Liver (tissue), 8 donors: ENCODE measurements at regions not wholly inside any gene's neighbourhood (a gene's known extent, or its start where the extent isn't known, plus 50 kb on each side); places are given as distances from the start of the nearest gene placed in this dataset.

Source experiments
- DNase-seq: peaks from one replicate; pipeline ENCODE4 v3.0.0-alpha.2; 2017; ENCODE audit warnings: low spot score
- H3K27ac ChIP-seq, 2 donors: one replicate each; pipeline ENCODE4 v1.7.0; 2013; ENCODE audit warnings: inconsistent platforms in 2 of 2, low read length in 2 of 2, control low read depth in 1 of 2, low read depth in 1 of 2, mild to moderate bottlenecking in 1 of 2
- H3K27me3 ChIP-seq, 4 donors: one replicate each; pipeline versions ENCODE4 v1.6.1 to v1.7.0; 2013; ENCODE audit warnings: low read length in 3 of 4, inconsistent platforms in 1 of 4, mild to moderate bottlenecking in 1 of 4, moderate library complexity in 1 of 4; ENCODE audit not compliant: control insufficient read depth in 4 of 4, insufficient read depth in 4 of 4
- H3K36me3 ChIP-seq, 4 donors: one replicate each; pipeline versions ENCODE4 v1.6.1 to v1.7.0; 2013; ENCODE audit warnings: low read length in 3 of 4, mild to moderate bottlenecking in 3 of 4, low read depth in 1 of 4, moderate library complexity in 1 of 4; ENCODE audit not compliant: control insufficient read depth in 4 of 4, insufficient read depth in 3 of 4
- H3K4me1 ChIP-seq, 4 donors: one replicate each; pipeline versions ENCODE4 v1.6.1 to v1.7.0; 2013; ENCODE audit warnings: low read length in 3 of 4, mild to moderate bottlenecking in 3 of 4, moderate library complexity in 1 of 4; ENCODE audit not compliant: control insufficient read depth in 4 of 4, insufficient read depth in 4 of 4
- H3K4me3 ChIP-seq, 3 donors: one replicate each; pipeline versions ENCODE4 v1.6.1 to v1.7.0; 2013; ENCODE audit warnings: low read length in 3 of 3, control low read depth in 1 of 3, low read depth in 1 of 3, mild to moderate bottlenecking in 1 of 3
- H3K9ac ChIP-seq, 2 donors: one replicate each; pipeline ENCODE4 v1.7.0; 2013; ENCODE audit warnings: low read length in 2 of 2, mild to moderate bottlenecking in 2 of 2, moderate library complexity in 2 of 2, control low read depth in 1 of 2, low read depth in 1 of 2
- H3K9me3 ChIP-seq, 4 donors: one replicate each; pipeline versions ENCODE4 v1.6.1 to v1.7.0; 2013; ENCODE audit warnings: low read length in 3 of 4; ENCODE audit not compliant: control insufficient read depth in 4 of 4
- EGR1 ChIP-seq, 2 donors: IDR thresholded peaks; 2 replicates each; pipeline ENCODE4 v1.6.1; 2016 to 2018; ENCODE audit warnings: antibody characterized with exemption in 2 of 2, low read depth in 2 of 2
- FOXA1 ChIP-seq: IDR thresholded peaks from 2 replicates; pipeline ENCODE4 v1.6.1; 2016; ENCODE audit warnings: antibody characterized with exemption
- FOXA2 ChIP-seq: IDR thresholded peaks from 2 replicates; pipeline ENCODE4 v1.6.1; 2016; ENCODE audit warnings: antibody characterized with exemption
- GABPA ChIP-seq, 2 donors: IDR thresholded peaks in 1 of 2; conservative IDR thresholded peaks in 1 of 2; 2 replicates each; pipeline ENCODE4 v1.6.1; 2016; ENCODE audit warnings: antibody characterized with exemption in 2 of 2, mild to moderate bottlenecking in 1 of 2, moderate library complexity in 1 of 2
- HNF4G ChIP-seq: IDR thresholded peaks from 2 replicates; pipeline ENCODE4 v1.6.1; 2016; ENCODE audit warnings: antibody characterized with exemption
- JUND ChIP-seq, 2 donors: IDR thresholded peaks; 2 replicates each; pipeline ENCODE4 v1.6.1; 2016; ENCODE audit warnings: antibody characterized with exemption in 2 of 2
- NR2F2 ChIP-seq: IDR thresholded peaks from 2 replicates; pipeline ENCODE4 v1.6.1; 2016; ENCODE audit warnings: antibody characterized with exemption
- RAD21 ChIP-seq, 2 donors: IDR thresholded peaks; 2 replicates each; pipeline ENCODE4 v1.6.1; 2016; ENCODE audit warnings: antibody characterized with exemption in 2 of 2, mild to moderate bottlenecking in 2 of 2
- REST ChIP-seq: IDR thresholded peaks from 2 replicates; pipeline ENCODE4 v1.6.1; 2016; ENCODE audit warnings: antibody characterized with exemption, mild to moderate bottlenecking
- RXRA ChIP-seq, 2 donors: IDR thresholded peaks; 2 replicates each; pipeline ENCODE4 v1.6.1; 2017 to 2018; ENCODE audit warnings: antibody characterized with exemption in 2 of 2, mild to moderate bottlenecking in 1 of 2
- SP1 ChIP-seq: IDR thresholded peaks from 2 replicates; pipeline ENCODE4 v1.6.1; 2018; ENCODE audit warnings: antibody characterized with exemption, mild to moderate bottlenecking
- TAF1 ChIP-seq: conservative IDR thresholded peaks from 2 replicates; pipeline ENCODE4 v1.6.1; 2016; ENCODE audit warnings: antibody characterized with exemption, mild to moderate bottlenecking
- YY1 ChIP-seq: IDR thresholded peaks from 2 replicates; pipeline ENCODE4 v1.6.1; 2016; ENCODE audit warnings: antibody characterized with exemption, mild to moderate bottlenecking
- ZBTB33 ChIP-seq: IDR thresholded peaks from 2 replicates; pipeline ENCODE4 v1.6.1; 2016; ENCODE audit warnings: antibody characterized with exemption
- WGBS: extraction: QIAGEN DNeasy Blood & Tissue Kit; methylation state at CpG from one replicate; pipeline ENCODE4 v1.1.7; 2013; 5-methylcytosine and 5-hydroxymethylcytosine counted together
- TF ChIP-seq, protein P1 (sequence below): IDR thresholded peaks from 2 replicates; pipeline ENCODE4 v1.6.1; 2016; ENCODE audit warnings: antibody characterized with exemption
- TF ChIP-seq, protein P2 (sequence below): IDR thresholded peaks from 2 replicates; pipeline ENCODE4 v1.6.1; 2016; ENCODE audit warnings: antibody characterized with exemption
- TF ChIP-seq, protein P3 (sequence below): fragments of 150-350 bp; IDR thresholded peaks from 2 replicates; pipeline ENCODE4 v1.5.1; 2017; ENCODE audit warnings: improper control_type of control experiment, low read depth, low read length; ENCODE audit not compliant: missing input control
- donor health status: healthy.
- donor health status: healthy.
- donor health status: healthy.
- donor health status: healthy.
- donor health status: healthy.

DNA sequence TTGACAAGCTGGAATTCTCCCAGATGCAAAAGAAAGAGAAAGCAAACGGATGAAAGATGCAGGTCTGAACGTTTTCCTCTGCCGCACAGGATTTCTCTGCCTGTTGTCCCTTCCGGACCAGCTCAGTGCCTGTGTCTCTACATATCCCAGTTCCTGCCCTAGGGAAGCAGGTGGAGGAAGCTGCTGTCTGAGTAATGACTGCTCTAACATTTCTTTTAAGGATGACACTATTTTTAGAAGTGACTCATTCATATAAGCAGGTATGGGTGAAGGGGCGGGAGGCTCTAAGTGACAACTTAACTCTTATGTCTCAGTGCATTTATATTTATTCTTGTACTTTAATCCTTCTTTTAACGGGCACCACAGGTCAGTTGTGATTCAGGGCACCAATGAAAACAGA is 128.8 kb downstream of the SLC24A2 start:
- Histone ChIP-seq H3K27me3 (no peaks in the 10 kb centered on the region), H3K4me3 (no peak overlapping the region), H3K27ac (no peak overlapping the region), H3K36me3 (no peaks in the 10 kb centered on the region), H3K9me3 (no peaks in the 10 kb centered on the region), H3K9ac (no peak overlapping the region), H3K4me1 (no peaks in the 10 kb centered on the region)
- DNase-seq: no peak
- TF ChIP-seq RAD21 (IDR thresholded peaks at IDR 0.05): no peak
- no peak for TF ChIP-seq HNF4G
- no peak for TF ChIP-seq JUND (IDR thresholded peaks at IDR 0.05)
- TF ChIP-seq TAF1: no peak
- TF ChIP-seq FOXA1: no peak
- no peak for TF ChIP-seq FOXA2
- TF ChIP-seq RXRA (IDR thresholded peaks at IDR 0.05): no peak
- TF ChIP-seq GABPA (IDR thresholded peaks at IDR 0.05 in 1 of 2, conservative IDR thresholded peaks at IDR 0.05 in 1 of 2): no peak
- no peak for TF ChIP-seq EGR1 (IDR thresholded peaks at IDR 0.05; ENCODE audit: low read depth in 2 of 2)
- TF ChIP-seq, protein P1, sequence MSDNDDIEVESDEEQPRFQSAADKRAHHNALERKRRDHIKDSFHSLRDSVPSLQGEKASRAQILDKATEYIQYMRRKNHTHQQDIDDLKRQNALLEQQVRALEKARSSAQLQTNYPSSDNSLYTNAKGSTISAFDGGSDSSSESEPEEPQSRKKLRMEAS: no peak
- TF ChIP-seq, protein P2, sequence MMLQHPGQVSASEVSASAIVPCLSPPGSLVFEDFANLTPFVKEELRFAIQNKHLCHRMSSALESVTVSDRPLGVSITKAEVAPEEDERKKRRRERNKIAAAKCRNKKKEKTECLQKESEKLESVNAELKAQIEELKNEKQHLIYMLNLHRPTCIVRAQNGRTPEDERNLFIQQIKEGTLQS: no peak
- TF ChIP-seq, protein P3, sequence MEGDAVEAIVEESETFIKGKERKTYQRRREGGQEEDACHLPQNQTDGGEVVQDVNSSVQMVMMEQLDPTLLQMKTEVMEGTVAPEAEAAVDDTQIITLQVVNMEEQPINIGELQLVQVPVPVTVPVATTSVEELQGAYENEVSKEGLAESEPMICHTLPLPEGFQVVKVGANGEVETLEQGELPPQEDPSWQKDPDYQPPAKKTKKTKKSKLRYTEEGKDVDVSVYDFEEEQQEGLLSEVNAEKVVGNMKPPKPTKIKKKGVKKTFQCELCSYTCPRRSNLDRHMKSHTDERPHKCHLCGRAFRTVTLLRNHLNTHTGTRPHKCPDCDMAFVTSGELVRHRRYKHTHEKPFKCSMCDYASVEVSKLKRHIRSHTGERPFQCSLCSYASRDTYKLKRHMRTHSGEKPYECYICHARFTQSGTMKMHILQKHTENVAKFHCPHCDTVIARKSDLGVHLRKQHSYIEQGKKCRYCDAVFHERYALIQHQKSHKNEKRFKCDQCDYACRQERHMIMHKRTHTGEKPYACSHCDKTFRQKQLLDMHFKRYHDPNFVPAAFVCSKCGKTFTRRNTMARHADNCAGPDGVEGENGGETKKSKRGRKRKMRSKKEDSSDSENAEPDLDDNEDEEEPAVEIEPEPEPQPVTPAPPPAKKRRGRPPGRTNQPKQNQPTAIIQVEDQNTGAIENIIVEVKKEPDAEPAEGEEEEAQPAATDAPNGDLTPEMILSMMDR: no peak
- WGBS: 53% methylated on average over 6 of the region's 6 CpGs

DNA sequence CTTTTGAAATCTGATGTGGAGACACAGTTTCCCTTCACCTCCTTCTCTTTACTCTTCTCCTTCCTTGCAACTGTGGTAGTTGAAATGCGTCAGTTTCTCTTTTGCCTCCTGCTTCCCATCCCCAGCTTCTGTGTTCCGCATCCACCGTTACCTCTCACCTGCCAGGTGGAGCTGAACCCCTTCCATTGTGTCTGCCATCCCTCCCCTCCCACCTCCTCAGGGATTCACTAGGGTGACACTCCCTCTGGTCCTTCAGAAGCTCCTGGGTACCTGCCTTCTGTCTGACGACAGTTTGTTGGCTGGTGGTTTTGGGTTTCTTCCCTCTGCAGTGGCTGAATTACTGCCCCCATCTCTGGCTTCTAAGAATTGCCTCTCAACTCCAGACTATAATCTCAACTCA is 132.1 kb downstream of the SLC24A2 start:
- WGBS: 55% methylated on average over 4 of the region's 4 CpGs
- no peaks in the 10 kb centered on the region for H3K9me3 ChIP-seq
- no peaks in the 10 kb centered on the region for H3K4me1 ChIP-seq
- DNase-seq: no peak
- H3K27me3 ChIP-seq: peaks cover 0 to 3% (median 0%) of the 10 kb centered on the region in 4 donors
- no peak overlapping the region for H3K27ac ChIP-seq
- no peak overlapping the region for H3K9ac ChIP-seq
- no peak for TF ChIP-seq JUND (IDR thresholded peaks at IDR 0.05)
- TF ChIP-seq RAD21 (IDR thresholded peaks at IDR 0.05): no peak
- no peak for TF ChIP-seq HNF4G
- TF ChIP-seq TAF1: no peak
- no peak for TF ChIP-seq EGR1 (IDR thresholded peaks at IDR 0.05; ENCODE audit: low read depth in 2 of 2)
- no peak for TF ChIP-seq ZBTB33
- TF ChIP-seq GABPA (IDR thresholded peaks at IDR 0.05 in 1 of 2, conservative IDR thresholded peaks at IDR 0.05 in 1 of 2): no peak
- TF ChIP-seq RXRA (IDR thresholded peaks at IDR 0.05): no peak
- no peak for TF ChIP-seq SP1
- no peak for TF ChIP-seq FOXA2
- TF ChIP-seq REST: no peak
- TF ChIP-seq, protein P1: no peak
- TF ChIP-seq, protein P2: no peak
- TF ChIP-seq, protein P3: no peak
- no peak for TF ChIP-seq NR2F2
- TF ChIP-seq FOXA1: no peak
- no peak for TF ChIP-seq YY1
- no peak overlapping the region for H3K4me3 ChIP-seq
- H3K36me3 ChIP-seq: no peaks in the 10 kb centered on the region
